ENCODE measurements at regions not wholly inside any gene's neighbourhood (a gene's known extent, or its start where the extent isn't known, plus 50 kb on each side); places are given as distances from the start of the nearest gene placed in this dataset.

DNA sequence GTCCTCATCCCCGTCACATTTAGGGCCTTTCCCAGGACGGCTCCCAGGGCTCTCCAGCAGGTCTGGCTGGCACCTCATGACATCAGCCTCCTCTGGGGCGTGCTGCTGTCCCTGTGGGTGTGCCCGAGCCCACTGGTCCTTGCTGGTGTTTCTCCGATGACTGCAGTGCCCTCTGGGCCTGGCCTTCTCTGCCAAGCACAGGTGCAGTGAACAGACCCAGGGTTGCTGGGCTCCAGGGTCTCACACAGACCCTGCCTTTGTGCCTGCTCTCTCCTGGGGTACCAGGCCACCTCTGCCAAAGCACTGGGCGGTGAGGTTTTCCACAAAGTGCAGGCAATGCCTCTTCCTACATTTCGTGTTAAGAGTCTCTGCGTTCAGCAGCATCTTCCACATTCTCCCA, 246.1 kb downstream of the ACKR3 start:
- TF ChIP-seq, protein P1, sequence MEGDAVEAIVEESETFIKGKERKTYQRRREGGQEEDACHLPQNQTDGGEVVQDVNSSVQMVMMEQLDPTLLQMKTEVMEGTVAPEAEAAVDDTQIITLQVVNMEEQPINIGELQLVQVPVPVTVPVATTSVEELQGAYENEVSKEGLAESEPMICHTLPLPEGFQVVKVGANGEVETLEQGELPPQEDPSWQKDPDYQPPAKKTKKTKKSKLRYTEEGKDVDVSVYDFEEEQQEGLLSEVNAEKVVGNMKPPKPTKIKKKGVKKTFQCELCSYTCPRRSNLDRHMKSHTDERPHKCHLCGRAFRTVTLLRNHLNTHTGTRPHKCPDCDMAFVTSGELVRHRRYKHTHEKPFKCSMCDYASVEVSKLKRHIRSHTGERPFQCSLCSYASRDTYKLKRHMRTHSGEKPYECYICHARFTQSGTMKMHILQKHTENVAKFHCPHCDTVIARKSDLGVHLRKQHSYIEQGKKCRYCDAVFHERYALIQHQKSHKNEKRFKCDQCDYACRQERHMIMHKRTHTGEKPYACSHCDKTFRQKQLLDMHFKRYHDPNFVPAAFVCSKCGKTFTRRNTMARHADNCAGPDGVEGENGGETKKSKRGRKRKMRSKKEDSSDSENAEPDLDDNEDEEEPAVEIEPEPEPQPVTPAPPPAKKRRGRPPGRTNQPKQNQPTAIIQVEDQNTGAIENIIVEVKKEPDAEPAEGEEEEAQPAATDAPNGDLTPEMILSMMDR (conservative IDR thresholded peaks at IDR 0.05), result no peak
- TF ChIP-seq EZH2 (IDR thresholded peaks at IDR 0.05; ENCODE audit: low read depth), result no peak
